ENCODE measurements at regions not wholly inside any gene's neighbourhood (a gene's known extent, or its start where the extent isn't known, plus 50 kb on each side); places are given as distances from the start of the nearest gene placed in this dataset.

DNA sequence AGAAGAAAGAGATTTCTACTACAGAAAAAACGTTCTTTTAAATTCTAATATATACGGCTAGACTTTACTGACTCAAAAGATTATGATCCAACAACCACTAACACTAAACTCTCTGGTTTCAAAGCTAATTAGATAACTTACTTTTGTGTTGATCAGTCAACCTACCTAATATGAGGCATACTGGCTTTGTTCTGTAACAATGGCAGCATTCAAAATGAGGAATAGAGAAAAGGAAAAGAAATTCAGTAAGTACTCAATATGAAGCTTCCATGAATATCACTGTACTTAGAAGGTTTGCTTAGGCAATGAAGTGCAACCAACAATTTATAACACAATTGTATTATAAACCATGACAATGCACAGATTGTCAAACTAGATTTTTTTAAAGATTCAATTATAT, 430.5 kb upstream of the PMFBP1 start:
- H3K4me1 ChIP-seq = no peaks in the 10 kb centered on the region
- no peaks in the 10 kb centered on the region for H3K27me3 Mint-ChIP-seq (ENCODE audit: insufficient read depth, unreplicated experiment)
- TF ChIP-seq, protein P1, sequence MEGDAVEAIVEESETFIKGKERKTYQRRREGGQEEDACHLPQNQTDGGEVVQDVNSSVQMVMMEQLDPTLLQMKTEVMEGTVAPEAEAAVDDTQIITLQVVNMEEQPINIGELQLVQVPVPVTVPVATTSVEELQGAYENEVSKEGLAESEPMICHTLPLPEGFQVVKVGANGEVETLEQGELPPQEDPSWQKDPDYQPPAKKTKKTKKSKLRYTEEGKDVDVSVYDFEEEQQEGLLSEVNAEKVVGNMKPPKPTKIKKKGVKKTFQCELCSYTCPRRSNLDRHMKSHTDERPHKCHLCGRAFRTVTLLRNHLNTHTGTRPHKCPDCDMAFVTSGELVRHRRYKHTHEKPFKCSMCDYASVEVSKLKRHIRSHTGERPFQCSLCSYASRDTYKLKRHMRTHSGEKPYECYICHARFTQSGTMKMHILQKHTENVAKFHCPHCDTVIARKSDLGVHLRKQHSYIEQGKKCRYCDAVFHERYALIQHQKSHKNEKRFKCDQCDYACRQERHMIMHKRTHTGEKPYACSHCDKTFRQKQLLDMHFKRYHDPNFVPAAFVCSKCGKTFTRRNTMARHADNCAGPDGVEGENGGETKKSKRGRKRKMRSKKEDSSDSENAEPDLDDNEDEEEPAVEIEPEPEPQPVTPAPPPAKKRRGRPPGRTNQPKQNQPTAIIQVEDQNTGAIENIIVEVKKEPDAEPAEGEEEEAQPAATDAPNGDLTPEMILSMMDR (IDR thresholded peaks at IDR 0.05; ENCODE audit: insufficient read depth in 1 of 2, low read depth in 1 of 2, low read length in 1 of 2, severe bottlenecking in 1 of 2, unreplicated experiment in 1 of 2) = no peak
- no peaks in the 10 kb centered on the region for H3K36me3 Mint-ChIP-seq (ENCODE audit: insufficient read depth, unreplicated experiment)
- H3K27ac Mint-ChIP-seq (ENCODE audit: unreplicated experiment) = no peak overlapping the region
- no peaks in the 10 kb centered on the region for H3K4me1 Mint-ChIP-seq (ENCODE audit: low read depth, unreplicated experiment)
- DNase-seq = no peak
- H3K9me3 ChIP-seq = no peaks in the 10 kb centered on the region
- intact Hi-C loops (cut with micrococcal nuclease; ENCODE audit: unreplicated experiment) = no loop called here
- no peaks in the 10 kb centered on the region for H3K36me3 ChIP-seq (ENCODE audit: control insufficient read depth, insufficient read depth, low read length)
- H3K27me3 ChIP-seq (replicated peaks; ENCODE audit: control insufficient read depth, insufficient read depth, low read length) = no peaks in the 10 kb centered on the region
- no peak overlapping the region for H3K4me3 Mint-ChIP-seq (ENCODE audit: unreplicated experiment)
- POLR2A ChIA-PET = no interaction called here
- BruUV-seq (replicated peaks) = no TSS peak
- no peak overlapping the region for H3K4me3 ChIP-seq (ENCODE audit: low read depth, low read length)
- no peaks in the 10 kb centered on the region for H3K9me3 Mint-ChIP-seq (ENCODE audit: unreplicated experiment)
- CTCF ChIA-PET = no interaction called here

- CTCF ChIA-PET = no interaction called here
- H3K27ac Mint-ChIP-seq (ENCODE audit: unreplicated experiment) = no peak overlapping the region
- TF ChIP-seq, protein P1 (IDR thresholded peaks at IDR 0.05; ENCODE audit: insufficient read depth in 1 of 2, low read depth in 1 of 2, low read length in 1 of 2, severe bottlenecking in 1 of 2, unreplicated experiment in 1 of 2) = no peak
Measured at GRCh38 chr16:72598696-72599095, 426.7 kb upstream of the PMFBP1 start.

DNA sequence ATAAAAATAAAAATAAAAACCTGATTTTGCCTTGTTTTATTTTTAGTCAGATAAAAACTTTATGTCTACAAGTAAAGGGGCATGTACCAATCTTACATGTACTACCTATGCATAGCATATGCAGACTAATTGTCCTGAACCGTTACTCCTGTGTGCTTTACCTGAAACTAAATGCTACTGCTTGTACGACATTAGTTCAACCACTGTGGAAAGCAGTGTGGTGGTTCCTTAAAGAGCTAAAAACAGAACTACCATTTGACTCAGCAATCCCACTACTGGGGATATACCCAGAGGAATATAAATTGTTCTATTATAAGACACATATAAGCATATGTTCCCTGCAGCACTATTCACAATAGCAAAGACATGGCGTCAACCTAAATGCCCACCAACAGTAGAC, 426.0 kb upstream of the PMFBP1 start:
- Histone ChIP-seq H3K27me3 (replicated peaks; ENCODE audit: control insufficient read depth, insufficient read depth, low read length) (no peaks in the 10 kb centered on the region), H3K36me3 (ENCODE audit: control insufficient read depth, insufficient read depth, low read length) (no peaks in the 10 kb centered on the region), H3K4me3 (ENCODE audit: low read depth, low read length) (no peak overlapping the region), H3K9me3 (peaks cover 4% of the 10 kb centered on the region; the same call in 1 of the 2 replicates), H3K4me1 (no peaks in the 10 kb centered on the region)
- TF ChIP-seq, protein P1 (IDR thresholded peaks at IDR 0.05; ENCODE audit: insufficient read depth in 1 of 2, low read depth in 1 of 2, low read length in 1 of 2, severe bottlenecking in 1 of 2, unreplicated experiment in 1 of 2) = no peak
- DNase-seq = no peak
- Mint-ChIP-seq H3K4me3 (ENCODE audit: unreplicated experiment) (no peak overlapping the region), H3K27ac (ENCODE audit: unreplicated experiment) (no peak overlapping the region), H3K9me3 (ENCODE audit: unreplicated experiment) (no peaks in the 10 kb centered on the region), H3K4me1 (ENCODE audit: low read depth, unreplicated experiment) (no peaks in the 10 kb centered on the region), H3K27me3 (ENCODE audit: insufficient read depth, unreplicated experiment) (no peaks in the 10 kb centered on the region), H3K36me3 (ENCODE audit: insufficient read depth, unreplicated experiment) (no peaks in the 10 kb centered on the region)
- BruUV-seq (replicated peaks) = no TSS peak
- ChIA-PET CTCF (no interaction called here), POLR2A (no interaction called here)
- intact Hi-C loops (cut with micrococcal nuclease; ENCODE audit: unreplicated experiment) = no loop called here

More at GRCh38 chr16:72598696-72599095, 426.7 kb upstream of the PMFBP1 start:
- Mint-ChIP-seq H3K4me1 (ENCODE audit: low read depth, unreplicated experiment) (no peaks in the 10 kb centered on the region), H3K27me3 (ENCODE audit: insufficient read depth, unreplicated experiment) (no peaks in the 10 kb centered on the region), H3K4me3 (ENCODE audit: unreplicated experiment) (no peak overlapping the region), H3K36me3 (ENCODE audit: insufficient read depth, unreplicated experiment) (no peaks in the 10 kb centered on the region), H3K9me3 (ENCODE audit: unreplicated experiment) (no peaks in the 10 kb centered on the region)
- no peak for DNase-seq
- no peaks in the 10 kb centered on the region for H3K27me3 ChIP-seq (replicated peaks; ENCODE audit: control insufficient read depth, insufficient read depth, low read length)
- no TSS peak for BruUV-seq (replicated peaks)
- H3K9me3 ChIP-seq = peaks cover 4% of the 10 kb centered on the region; the same call in 1 of the 2 replicates
- intact Hi-C loops (cut with micrococcal nuclease; ENCODE audit: unreplicated experiment) = no loop called here
- H3K4me3 ChIP-seq (ENCODE audit: low read depth, low read length) = no peak overlapping the region
- H3K4me1 ChIP-seq = no peaks in the 10 kb centered on the region
- POLR2A ChIA-PET = no interaction called here
- no peaks in the 10 kb centered on the region for H3K36me3 ChIP-seq (ENCODE audit: control insufficient read depth, insufficient read depth, low read length)
